OCI-LY3 (cell line): ENCODE measurements at regions not wholly inside any gene's neighbourhood (a gene's known extent, or its start where the extent isn't known, plus 50 kb on each side); places are given as distances from the start of the nearest gene placed in this dataset.

ENCODE experiments used
- H2AFZ ChIP-seq: fragments of 200-600, 300-600 bp; shearing (Covaris generic); 2 replicates; pipeline ENCODE4 v1.6.0; 2014; ENCODE audit warnings: antibody characterized with exemption, low read depth, low read length
- H3K27ac ChIP-seq: fragments of 200-600, 300-600 bp; sonication (generic); 2 replicates; pipeline ENCODE4 v1.5.1; 2014; ENCODE audit warnings: mild to moderate bottlenecking, low read length, moderate library complexity, mixed read lengths
- H3K27me3 ChIP-seq: fragments of 200-600, 300-600 bp; sonication (generic); 2 replicates; pipeline ENCODE4 v1.6.1; 2014; ENCODE audit warnings: low read depth, low read length, mixed read lengths
- H3K36me3 ChIP-seq: fragments of 200-600, 300-600 bp; sonication (generic); replicated peaks from 2 replicates; pipeline ENCODE3; 2014; ENCODE audit warnings: low read depth, low read length, mixed read lengths
- H3K4me1 ChIP-seq: fragments of 300-600, 200-600 bp; sonication (generic); 2 replicates; pipeline ENCODE4 v1.6.1; 2014; ENCODE audit warnings: low read length, mixed read lengths
- H3K4me2 ChIP-seq: fragments of 200-600, 300-600 bp; sonication (generic); 2 replicates; pipeline ENCODE4 v1.6.1; 2014; ENCODE audit warnings: low read length, mixed read lengths
- H3K4me3 ChIP-seq: fragments of 300-600, 200-600 bp; sonication (generic); 2 replicates; pipeline ENCODE4 v1.5.1; 2014; ENCODE audit warnings: antibody characterized with exemption, mild to moderate bottlenecking, low read length, moderate library complexity
- H3K79me2 ChIP-seq: fragments of 300-600, 200-600 bp; shearing (Covaris generic); 2 replicates; pipeline ENCODE4 v1.6.1; 2014; ENCODE audit warnings: mild to moderate bottlenecking, low read length, mixed read lengths
- H3K9ac ChIP-seq: fragments of 300-600, 200-600 bp; shearing (Covaris generic); 2 replicates; pipeline ENCODE4 v1.6.0; 2014; ENCODE audit warnings: mild to moderate bottlenecking, low read length, moderate library complexity
- H3K9me3 ChIP-seq: fragments of 200-600, 300-600 bp; shearing (Covaris generic); 2 replicates; pipeline ENCODE4 v1.6.1; 2014; ENCODE audit warnings: low read length, mixed read lengths; ENCODE audit not compliant: insufficient read depth
- H4K20me1 ChIP-seq: fragments of 200-600, 300-600 bp; sonication (generic); 2 replicates; pipeline ENCODE4 v1.6.1; 2016; ENCODE audit warnings: low read length, mixed read lengths; ENCODE audit not compliant: insufficient read depth
- CTCF ChIP-seq: fragments of 200-600, 300-600 bp; sonication (generic); IDR thresholded peaks from 2 replicates; pipeline ENCODE4 v1.5.1; 2014; ENCODE audit warnings: antibody characterized with exemption, low read length, low read depth
- EZH2phosphoT487 ChIP-seq: fragments of 200-600 bp; shearing (Covaris generic); IDR thresholded peaks from 2 replicates; pipeline ENCODE4 v1.6.1; 2018; ENCODE audit warnings: antibody characterized with exemption, mixed run types, low read depth

GRCh38 chr2:83747141-83747540 lies 711.9 kb downstream of the SUCLG1 start:
- Histone ChIP-seq H2AFZ (no peak overlapping the region), H3K9me3 (no peaks in the 10 kb centered on the region)
- TF ChIP-seq CTCF: no peak
- TF ChIP-seq EZH2phosphoT487: no peak

GRCh38 chr2:83744855-83745254 lies 714.2 kb downstream of the SUCLG1 start:
- Histone ChIP-seq H3K4me3 (no peak overlapping the region), H3K9me3 (no peaks in the 10 kb centered on the region), H4K20me1 (no peaks in the 10 kb centered on the region), H2AFZ (no peak overlapping the region), H3K4me1 (no peaks in the 10 kb centered on the region), H3K79me2 (no peaks in the 10 kb centered on the region), H3K36me3 (no peaks in the 10 kb centered on the region), H3K4me2 (no peak overlapping the region), H3K27ac (no peak overlapping the region), H3K9ac (no peak overlapping the region), H3K27me3 (no peaks in the 10 kb centered on the region)
- no peak for TF ChIP-seq EZH2phosphoT487
- no peak for TF ChIP-seq CTCF

More at GRCh38 chr2:83747141-83747540, 711.9 kb downstream of the SUCLG1 start:
- Histone ChIP-seq H3K4me3 (no peak overlapping the region), H3K9ac (no peak overlapping the region), H3K4me2 (no peak overlapping the region), H3K27ac (no peak overlapping the region), H4K20me1 (no peaks in the 10 kb centered on the region), H3K4me1 (no peaks in the 10 kb centered on the region), H3K36me3 (no peaks in the 10 kb centered on the region), H3K27me3 (no peaks in the 10 kb centered on the region), H3K79me2 (no peaks in the 10 kb centered on the region)

- Histone ChIP-seq H3K27ac (no peak overlapping the region), H2AFZ (no peak overlapping the region), H3K36me3 (no peaks in the 10 kb centered on the region), H4K20me1 (no peaks in the 10 kb centered on the region), H3K27me3 (no peaks in the 10 kb centered on the region), H3K4me1 (no peaks in the 10 kb centered on the region), H3K9ac (no peak overlapping the region), H3K79me2 (no peaks in the 10 kb centered on the region), H3K9me3 (peaks cover 5% of the 10 kb centered on the region; the same call in 1 of the 2 replicates), H3K4me2 (no peak overlapping the region), H3K4me3 (no peak overlapping the region)
- TF ChIP-seq EZH2phosphoT487 (no peak), CTCF (no peak)
Observed at GRCh38 chr2:83742117-83742782, 716.8 kb downstream of the SUCLG1 start.

- Histone ChIP-seq H3K36me3 (no peaks in the 10 kb centered on the region), H4K20me1 (no peaks in the 10 kb centered on the region), H3K27ac (no peak overlapping the region), H2AFZ (no peak overlapping the region), H3K9ac (no peak overlapping the region), H3K9me3 (no peaks in the 10 kb centered on the region), H3K79me2 (no peaks in the 10 kb centered on the region), H3K27me3 (no peaks in the 10 kb centered on the region), H3K4me3 (no peak overlapping the region), H3K4me2 (no peak overlapping the region), H3K4me1 (no peaks in the 10 kb centered on the region)
- TF ChIP-seq CTCF: no peak
- no peak for TF ChIP-seq EZH2phosphoT487
Observed at GRCh38 chr2:83730223-83730622, 728.9 kb downstream of the SUCLG1 start.
